Activated naive CD4-positive, alpha-beta T cell treated with anti-CD3 and anti-CD28 coated beads, Interleukin-2, amount 50 U/mL, for 24 hours (primary cell): ENCODE measurements at regions not wholly inside any gene's neighbourhood (a gene's known extent, or its start where the extent isn't known, plus 50 kb on each side); places are given as distances from the start of the nearest gene placed in this dataset.
"Not testable (repeated sequence)": the region's sequence is repeated elsewhere in the genome, so short reads cannot be mapped to it uniquely, and the experiment has no call there.

Experiments
- H3K27ac Mint-ChIP-seq: one replicate; pipeline ENCODE4 v1.8.0; 2021; ENCODE audit warnings: mild to moderate bottlenecking, mixed read lengths
- H3K27me3 Mint-ChIP-seq: one replicate; pipeline ENCODE4 v1.8.0; 2021; ENCODE audit warnings: mixed read lengths
- H3K36me3 Mint-ChIP-seq: one replicate; pipeline ENCODE4 v1.8.0; 2021; ENCODE audit warnings: mixed read lengths
- H3K4me1 Mint-ChIP-seq: one replicate; pipeline ENCODE4 v1.8.0; 2021; ENCODE audit warnings: mixed read lengths
- H3K4me3 Mint-ChIP-seq: one replicate; pipeline ENCODE4 v1.8.0; 2021; ENCODE audit warnings: mild to moderate bottlenecking, mixed read lengths
- H3K9me3 Mint-ChIP-seq: one replicate; pipeline ENCODE4 v1.8.0; 2021; ENCODE audit warnings: mixed read lengths

GRCh38 chr6:19612672-19613466 lies 224.3 kb upstream of the ID4 start:
- H3K36me3 Mint-ChIP-seq, H3K4me1 Mint-ChIP-seq, H3K4me3 Mint-ChIP-seq, H3K27ac Mint-ChIP-seq, H3K27me3 Mint-ChIP-seq: not testable (repeated sequence)
- H3K9me3 Mint-ChIP-seq, result peaks cover 16% of the 10 kb centered on the region

- H3K9me3 Mint-ChIP-seq, result peaks cover 19% of the 10 kb centered on the region
- H3K27ac Mint-ChIP-seq, result no peak overlapping the region
- peaks cover 1% of the 10 kb centered on the region for H3K27me3 Mint-ChIP-seq
- H3K36me3 Mint-ChIP-seq, result no peaks in the 10 kb centered on the region
- no peak overlapping the region for H3K4me3 Mint-ChIP-seq
- H3K4me1 Mint-ChIP-seq, result no peaks in the 10 kb centered on the region
These were observed 223.5 kb upstream of the ID4 start for GRCh38 chr6:19613678-19614077.

- Mint-ChIP-seq H3K9me3 (peaks cover 22% of the 10 kb centered on the region), H3K4me3 (no peak overlapping the region), H3K27me3 (no peaks in the 10 kb centered on the region), H3K27ac (no peak overlapping the region), H3K4me1 (no peaks in the 10 kb centered on the region), H3K36me3 (no peaks in the 10 kb centered on the region)
These were observed 221.1 kb upstream of the ID4 start for GRCh38 chr6:19616022-19616421.

GRCh38 chr6:19632230-19632629 lies 204.9 kb upstream of the ID4 start:
- Mint-ChIP-seq H3K4me3 (no peak overlapping the region), H3K27me3 (peaks cover 1% of the 10 kb centered on the region), H3K4me1 (no peaks in the 10 kb centered on the region), H3K36me3 (no peaks in the 10 kb centered on the region), H3K9me3 (no peaks in the 10 kb centered on the region), H3K27ac (no peak overlapping the region)

GRCh38 chr6:19632786-19633185 lies 204.4 kb upstream of the ID4 start:
- Mint-ChIP-seq H3K27me3 (peaks cover 1% of the 10 kb centered on the region), H3K36me3 (no peaks in the 10 kb centered on the region), H3K4me1 (no peaks in the 10 kb centered on the region), H3K9me3 (no peaks in the 10 kb centered on the region), H3K4me3 (no peak overlapping the region), H3K27ac (no peak overlapping the region)

- Mint-ChIP-seq H3K27me3 (peaks cover 1% of the 10 kb centered on the region), H3K9me3 (peaks cover 3% of the 10 kb centered on the region), H3K36me3 (no peaks in the 10 kb centered on the region), H3K4me1 (no peaks in the 10 kb centered on the region), H3K4me3 (no peak overlapping the region), H3K27ac (no peak overlapping the region)
These were observed 201.4 kb upstream of the ID4 start for GRCh38 chr6:19635728-19636127.

GRCh38 chr6:19637010-19637409 lies 200.2 kb upstream of the ID4 start:
- H3K4me3 Mint-ChIP-seq, result no peak overlapping the region
- no peaks in the 10 kb centered on the region for H3K27me3 Mint-ChIP-seq
- no peaks in the 10 kb centered on the region for H3K36me3 Mint-ChIP-seq
- peaks cover 4% of the 10 kb centered on the region for H3K9me3 Mint-ChIP-seq
- H3K4me1 Mint-ChIP-seq, result no peaks in the 10 kb centered on the region
- H3K27ac Mint-ChIP-seq, result no peak overlapping the region

- Mint-ChIP-seq H3K36me3 (no peaks in the 10 kb centered on the region), H3K4me3 (no peak overlapping the region), H3K27ac (no peak overlapping the region), H3K9me3 (peaks cover 4% of the 10 kb centered on the region), H3K4me1 (no peaks in the 10 kb centered on the region), H3K27me3 (no peaks in the 10 kb centered on the region)
These were observed 198.2 kb upstream of the ID4 start for GRCh38 chr6:19638931-19639330.

GRCh38 chr6:19643287-19643686 lies 193.9 kb upstream of the ID4 start:
- no peaks in the 10 kb centered on the region for H3K4me1 Mint-ChIP-seq
- H3K9me3 Mint-ChIP-seq, result peaks cover 4% of the 10 kb centered on the region
- no peaks in the 10 kb centered on the region for H3K36me3 Mint-ChIP-seq
- H3K27ac Mint-ChIP-seq, result no peak overlapping the region
- no peaks in the 10 kb centered on the region for H3K27me3 Mint-ChIP-seq
- no peak overlapping the region for H3K4me3 Mint-ChIP-seq

- H3K27me3 Mint-ChIP-seq, result no peaks in the 10 kb centered on the region
- no peak overlapping the region for H3K27ac Mint-ChIP-seq
- no peaks in the 10 kb centered on the region for H3K4me1 Mint-ChIP-seq
- peaks cover 4% of the 10 kb centered on the region for H3K9me3 Mint-ChIP-seq
- H3K36me3 Mint-ChIP-seq, result no peaks in the 10 kb centered on the region
- H3K4me3 Mint-ChIP-seq, result no peak overlapping the region
These were observed 193.5 kb upstream of the ID4 start for GRCh38 chr6:19643713-19644112.

- Mint-ChIP-seq H3K4me1 (no peaks in the 10 kb centered on the region), H3K9me3 (peaks cover 12% of the 10 kb centered on the region), H3K36me3 (no peaks in the 10 kb centered on the region), H3K27ac (no peak overlapping the region), H3K4me3 (no peak overlapping the region), H3K27me3 (no peaks in the 10 kb centered on the region)
These were observed 181.4 kb upstream of the ID4 start for GRCh38 chr6:19655744-19656143.

GRCh38 chr6:19660123-19660910 lies 176.9 kb upstream of the ID4 start:
- Mint-ChIP-seq H3K4me3 (no peak overlapping the region), H3K36me3 (no peaks in the 10 kb centered on the region), H3K27ac (no peak overlapping the region), H3K9me3 (peaks cover 12% of the 10 kb centered on the region), H3K27me3 (peaks cover 1% of the 10 kb centered on the region), H3K4me1 (no peaks in the 10 kb centered on the region)

- Mint-ChIP-seq H3K27ac (no peak overlapping the region), H3K36me3 (no peaks in the 10 kb centered on the region), H3K4me3 (no peak overlapping the region), H3K27me3 (peaks cover 1% of the 10 kb centered on the region), H3K4me1 (no peaks in the 10 kb centered on the region), H3K9me3 (peaks cover 2% of the 10 kb centered on the region)
These were observed 174.3 kb upstream of the ID4 start for GRCh38 chr6:19662911-19663310.

- H3K9me3 Mint-ChIP-seq, result no peaks in the 10 kb centered on the region
- no peaks in the 10 kb centered on the region for H3K4me1 Mint-ChIP-seq
- H3K4me3 Mint-ChIP-seq, result no peak overlapping the region
- H3K27me3 Mint-ChIP-seq, result peaks cover 1% of the 10 kb centered on the region
- no peaks in the 10 kb centered on the region for H3K36me3 Mint-ChIP-seq
- H3K27ac Mint-ChIP-seq, result no peak overlapping the region
These were observed 173.7 kb upstream of the ID4 start for GRCh38 chr6:19663479-19663878.

GRCh38 chr6:19664050-19664449 lies 173.1 kb upstream of the ID4 start:
- no peak overlapping the region for H3K27ac Mint-ChIP-seq
- H3K4me1 Mint-ChIP-seq, result no peaks in the 10 kb centered on the region
- H3K9me3 Mint-ChIP-seq, result no peaks in the 10 kb centered on the region
- H3K36me3 Mint-ChIP-seq, result no peaks in the 10 kb centered on the region
- no peak overlapping the region for H3K4me3 Mint-ChIP-seq
- H3K27me3 Mint-ChIP-seq, result peaks cover 1% of the 10 kb centered on the region

- no peak overlapping the region for H3K4me3 Mint-ChIP-seq
- H3K27ac Mint-ChIP-seq, result no peak overlapping the region
- H3K27me3 Mint-ChIP-seq, result peaks cover 1% of the 10 kb centered on the region
- no peaks in the 10 kb centered on the region for H3K36me3 Mint-ChIP-seq
- no peaks in the 10 kb centered on the region for H3K4me1 Mint-ChIP-seq
- no peaks in the 10 kb centered on the region for H3K9me3 Mint-ChIP-seq
These were observed 172.1 kb upstream of the ID4 start for GRCh38 chr6:19664878-19665612.
